Peyer's patch (tissue), 4 donors: ENCODE measurements at regions not wholly inside any gene's neighbourhood (a gene's known extent, or its start where the extent isn't known, plus 50 kb on each side); places are given as distances from the start of the nearest gene placed in this dataset.

Source experiments
- POLR2A ChIP-seq, 2 donors: fragments of 450-650 bp; IDR thresholded peaks; one replicate each; pipeline ENCODE4 v1.5.1; 2017; ENCODE audit warnings: antibody characterized with exemption in 2 of 2, mild to moderate bottlenecking in 2 of 2, moderate library complexity in 2 of 2
- TF ChIP-seq, protein P1 (sequence below), 6 experiments: fragments of 450-650 bp in 4 of 6; fragments of 200-600 bp in 2 of 6; sonication (generic) in 1 of 6; IDR thresholded peaks; one replicate each; pipeline ENCODE4 v1.5.1; 2017 to 2019; ENCODE audit warnings: antibody characterized with exemption in 6 of 6, mild to moderate bottlenecking in 3 of 6, moderate library complexity in 1 of 6

DNA sequence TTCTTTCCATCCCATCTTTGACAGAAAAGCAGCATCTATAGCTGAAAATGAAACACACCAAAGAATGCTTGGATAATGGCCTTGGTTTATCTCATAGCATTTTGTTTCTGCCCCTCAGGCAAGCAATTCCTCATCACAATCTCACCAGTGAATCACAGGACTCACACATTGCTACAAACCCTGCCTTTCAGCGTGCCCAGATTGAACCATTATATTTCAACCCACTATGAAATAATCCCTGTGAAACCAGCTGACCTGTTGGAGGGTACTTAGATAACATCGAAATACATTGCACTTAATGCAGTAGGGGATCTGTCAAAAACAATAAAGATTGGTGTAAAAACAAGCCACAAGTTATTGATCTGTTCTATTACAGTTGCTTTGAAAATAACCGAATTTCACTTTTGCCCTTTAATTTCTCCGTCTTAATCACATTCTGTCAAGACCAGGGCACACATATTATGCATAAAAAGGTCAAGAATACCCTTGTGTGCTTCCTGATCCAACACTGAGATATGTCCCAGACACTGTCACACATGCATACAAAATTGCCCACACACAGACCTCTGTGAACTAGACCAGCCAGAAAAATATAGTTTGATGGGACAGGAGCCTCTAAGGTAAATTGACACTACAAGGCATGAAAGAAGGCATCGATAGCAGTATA, 839.8 kb downstream of the NTRK3 start:
- TF ChIP-seq, protein P1, sequence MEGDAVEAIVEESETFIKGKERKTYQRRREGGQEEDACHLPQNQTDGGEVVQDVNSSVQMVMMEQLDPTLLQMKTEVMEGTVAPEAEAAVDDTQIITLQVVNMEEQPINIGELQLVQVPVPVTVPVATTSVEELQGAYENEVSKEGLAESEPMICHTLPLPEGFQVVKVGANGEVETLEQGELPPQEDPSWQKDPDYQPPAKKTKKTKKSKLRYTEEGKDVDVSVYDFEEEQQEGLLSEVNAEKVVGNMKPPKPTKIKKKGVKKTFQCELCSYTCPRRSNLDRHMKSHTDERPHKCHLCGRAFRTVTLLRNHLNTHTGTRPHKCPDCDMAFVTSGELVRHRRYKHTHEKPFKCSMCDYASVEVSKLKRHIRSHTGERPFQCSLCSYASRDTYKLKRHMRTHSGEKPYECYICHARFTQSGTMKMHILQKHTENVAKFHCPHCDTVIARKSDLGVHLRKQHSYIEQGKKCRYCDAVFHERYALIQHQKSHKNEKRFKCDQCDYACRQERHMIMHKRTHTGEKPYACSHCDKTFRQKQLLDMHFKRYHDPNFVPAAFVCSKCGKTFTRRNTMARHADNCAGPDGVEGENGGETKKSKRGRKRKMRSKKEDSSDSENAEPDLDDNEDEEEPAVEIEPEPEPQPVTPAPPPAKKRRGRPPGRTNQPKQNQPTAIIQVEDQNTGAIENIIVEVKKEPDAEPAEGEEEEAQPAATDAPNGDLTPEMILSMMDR (IDR thresholded peaks at IDR 0.05), result no peak
- no peak for TF ChIP-seq POLR2A (IDR thresholded peaks at IDR 0.05)
